ENCODE measurements at regions not wholly inside any gene's neighbourhood (a gene's known extent, or its start where the extent isn't known, plus 50 kb on each side); places are given as distances from the start of the nearest gene placed in this dataset.

GRCh38 chr18:70559446-70559845 is 270.6 kb downstream of the SOCS6 start:
- no peak for TF ChIP-seq CTCF (IDR thresholded peaks at IDR 0.05)
- no peak for TF ChIP-seq POLR2A (IDR thresholded peaks at IDR 0.05)

Data from uterus (tissue), 2 donors.